ENCODE measurements at regions not wholly inside any gene's neighbourhood (a gene's known extent, or its start where the extent isn't known, plus 50 kb on each side); places are given as distances from the start of the nearest gene placed in this dataset.

GRCh38 chr2:56615760-56616159 lies 432.0 kb downstream of the CCDC85A start:
- no peak for DNase-seq (ENCODE audit: low spot score)

GRCh38 chr2:56624181-56624580 lies 440.4 kb downstream of the CCDC85A start:
- DNase-seq (ENCODE audit: low spot score), result no peak

- DNase-seq (ENCODE audit: low spot score), result no peak
Observed at GRCh38 chr2:56626927-56627326, 443.1 kb downstream of the CCDC85A start.

- no peak for DNase-seq (ENCODE audit: low spot score)
Observed at GRCh38 chr2:56630286-56630685, 446.5 kb downstream of the CCDC85A start.

- no peak for DNase-seq (ENCODE audit: low spot score)
Observed at GRCh38 chr2:56647997-56648396, 464.2 kb downstream of the CCDC85A start.

- no peak for DNase-seq (ENCODE audit: low spot score)
Observed at GRCh38 chr2:56648802-56649201, 465.0 kb downstream of the CCDC85A start.

- no peak for DNase-seq (ENCODE audit: low spot score)
Observed at GRCh38 chr2:56654936-56655335, 471.1 kb downstream of the CCDC85A start.

- no peak for DNase-seq (ENCODE audit: low spot score)
Observed at GRCh38 chr2:56656826-56657225, 473.0 kb downstream of the CCDC85A start.

- no peak for DNase-seq (ENCODE audit: low spot score)
Observed at GRCh38 chr2:56666777-56667176, 483.0 kb downstream of the CCDC85A start.

GRCh38 chr2:56671973-56672569 lies 488.3 kb downstream of the CCDC85A start:
- no peak for DNase-seq (ENCODE audit: low spot score)

GRCh38 chr2:56674084-56674483 lies 490.3 kb downstream of the CCDC85A start:
- DNase-seq (ENCODE audit: low spot score), result no peak

GRCh38 chr2:56676966-56677365 lies 493.2 kb downstream of the CCDC85A start:
- no peak for DNase-seq (ENCODE audit: low spot score)

GRCh38 chr2:56680971-56681631 lies 497.3 kb downstream of the CCDC85A start:
- no peak for DNase-seq (ENCODE audit: low spot score)

- DNase-seq (ENCODE audit: low spot score), result no peak
Observed at GRCh38 chr2:56681659-56682396, 498.0 kb downstream of the CCDC85A start.

- no peak for DNase-seq (ENCODE audit: low spot score)
Observed at GRCh38 chr2:56682397-56682760, 498.6 kb downstream of the CCDC85A start.

- no peak for DNase-seq (ENCODE audit: low spot score)
Observed at GRCh38 chr2:56684327-56684726, 500.5 kb downstream of the CCDC85A start.

GRCh38 chr2:56685205-56685604 lies 501.4 kb downstream of the CCDC85A start:
- no peak for DNase-seq (ENCODE audit: low spot score)

- no peak for DNase-seq (ENCODE audit: low spot score)
Observed at GRCh38 chr2:56687169-56687568, 503.4 kb downstream of the CCDC85A start.

- DNase-seq (ENCODE audit: low spot score), result no peak
Observed at GRCh38 chr2:56688661-56689060, 504.9 kb downstream of the CCDC85A start.

GRCh38 chr2:56693501-56693900 lies 509.7 kb downstream of the CCDC85A start:
- no peak for DNase-seq (ENCODE audit: low spot score)

- no peak for DNase-seq (ENCODE audit: low spot score)
Observed at GRCh38 chr2:56703001-56703400, 519.2 kb downstream of the CCDC85A start.

- DNase-seq (ENCODE audit: low spot score), result no peak
Observed at GRCh38 chr2:56705713-56706112, 521.9 kb downstream of the CCDC85A start.

GRCh38 chr2:56707218-56707617 lies 523.4 kb downstream of the CCDC85A start:
- no peak for DNase-seq (ENCODE audit: low spot score)

Data from iPS-NIHi11 (cell line).